ENCODE measurements at regions not wholly inside any gene's neighbourhood (a gene's known extent, or its start where the extent isn't known, plus 50 kb on each side); places are given as distances from the start of the nearest gene placed in this dataset.

DNA sequence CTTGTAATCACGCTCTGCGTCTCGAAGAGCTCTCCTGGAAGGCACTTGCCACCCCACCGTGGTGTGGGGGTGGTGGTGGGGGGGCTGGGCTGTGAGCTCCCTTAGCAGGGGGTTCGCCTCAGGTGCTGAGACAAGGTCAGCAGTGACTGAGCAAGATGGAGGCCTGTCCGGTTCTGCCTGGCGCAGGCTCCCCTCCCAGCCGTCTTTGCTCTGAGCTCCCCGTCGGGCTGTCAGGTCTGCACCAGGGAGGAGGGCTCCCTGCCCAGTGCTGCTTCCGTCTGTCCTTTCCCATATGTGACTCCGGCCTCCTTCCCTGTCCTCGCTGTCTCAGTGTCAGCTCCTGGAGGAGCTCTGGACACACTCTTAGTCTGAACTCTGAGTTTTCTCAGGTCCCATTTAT is 80.0 kb downstream of the PLXNA1 start:
- Histone ChIP-seq H3K23me2 (ENCODE audit: insufficient read length, low read depth, low read length, poor library complexity, severe bottlenecking) (no peaks in the 10 kb centered on the region), H3K56ac (ENCODE audit: insufficient read length, low read depth, low read length) (no peak overlapping the region), H4K5ac (ENCODE audit: insufficient read length, low read depth, low read length) (no peak overlapping the region), H3K14ac (ENCODE audit: insufficient read depth, low read length) (no peak overlapping the region), H4K91ac (ENCODE audit: insufficient read length, low read depth, low read length) (no peak overlapping the region), H2BK5ac (ENCODE audit: insufficient read length, low read length) (no peak overlapping the region), H3K4me2 (ENCODE audit: insufficient read depth, insufficient read length, low read length) (no peak overlapping the region), H2BK20ac (ENCODE audit: low read depth, low read length, poor library complexity, severe bottlenecking) (no peak overlapping the region), H2BK15ac (ENCODE audit: low read depth, low read length) (no peak overlapping the region), H3K23ac (ENCODE audit: insufficient read length, low read depth, low read length) (no peak overlapping the region), H3K79me2 (ENCODE audit: insufficient read depth, low read length) (no peaks in the 10 kb centered on the region), H2BK120ac (ENCODE audit: low read depth, low read length, poor library complexity, severe bottlenecking) (no peak overlapping the region), H2BK12ac (ENCODE audit: insufficient read length, low read depth, low read length) (no peak overlapping the region), H3K9me3 (ENCODE audit: control insufficient read depth, low read depth, low read length) (no peaks in the 10 kb centered on the region), H3K4ac (ENCODE audit: low read depth, low read length) (no peak overlapping the region), H4K8ac (replicated peaks; ENCODE audit: insufficient read length, low read depth, low read length) (no peak overlapping the region), H4K20me1 (ENCODE audit: control insufficient read depth, insufficient read depth, insufficient read length) (no peaks in the 10 kb centered on the region), H3K4me1 (ENCODE audit: insufficient read depth, low read length) (no peaks in the 10 kb centered on the region), H3K27ac (ENCODE audit: insufficient read length, low read depth, low read length) (no peak overlapping the region), H3T11ph (ENCODE audit: low read length) (no peak overlapping the region), H3K9ac (ENCODE audit: extremely low read depth, insufficient read length, low read length) (no peak overlapping the region), H2AK5ac (ENCODE audit: insufficient read length, low read length) (no peak overlapping the region), H2AFZ (ENCODE audit: low read length) (no peak overlapping the region), H3K18ac (ENCODE audit: insufficient read length, low read depth, low read length) (no peak overlapping the region), H3K79me1 (ENCODE audit: insufficient read depth, low read depth, low read length, poor library complexity, severe bottlenecking) (no peaks in the 10 kb centered on the region), H3K27me3 (ENCODE audit: insufficient read depth, low read length) (no peaks in the 10 kb centered on the region)
- Mint-ChIP-seq H3K27me3 (ENCODE audit: low read depth) (peaks cover 4% of the 10 kb centered on the region), H3K9me3 (no peaks in the 10 kb centered on the region), H3K4me1 (peaks cover 9 to 11% of the 10 kb centered on the region in 2 experiments), H3K4me3 (no peak overlapping the region), H3K27ac (no peak overlapping the region; a peak in 1 of 7 replicates), H3K36me3 (ENCODE audit: insufficient read depth in 1 of 3, low read depth in 3 of 3) (no peaks in the 10 kb centered on the region)
- no CpG with 5 or more reads among the region's 13 CpGs for WGBS (ENCODE audit: extremely low coverage, insufficient read length, low lambda C conversion rate)
- DNase-seq: no peak
- TF ChIP-seq, protein P1, sequence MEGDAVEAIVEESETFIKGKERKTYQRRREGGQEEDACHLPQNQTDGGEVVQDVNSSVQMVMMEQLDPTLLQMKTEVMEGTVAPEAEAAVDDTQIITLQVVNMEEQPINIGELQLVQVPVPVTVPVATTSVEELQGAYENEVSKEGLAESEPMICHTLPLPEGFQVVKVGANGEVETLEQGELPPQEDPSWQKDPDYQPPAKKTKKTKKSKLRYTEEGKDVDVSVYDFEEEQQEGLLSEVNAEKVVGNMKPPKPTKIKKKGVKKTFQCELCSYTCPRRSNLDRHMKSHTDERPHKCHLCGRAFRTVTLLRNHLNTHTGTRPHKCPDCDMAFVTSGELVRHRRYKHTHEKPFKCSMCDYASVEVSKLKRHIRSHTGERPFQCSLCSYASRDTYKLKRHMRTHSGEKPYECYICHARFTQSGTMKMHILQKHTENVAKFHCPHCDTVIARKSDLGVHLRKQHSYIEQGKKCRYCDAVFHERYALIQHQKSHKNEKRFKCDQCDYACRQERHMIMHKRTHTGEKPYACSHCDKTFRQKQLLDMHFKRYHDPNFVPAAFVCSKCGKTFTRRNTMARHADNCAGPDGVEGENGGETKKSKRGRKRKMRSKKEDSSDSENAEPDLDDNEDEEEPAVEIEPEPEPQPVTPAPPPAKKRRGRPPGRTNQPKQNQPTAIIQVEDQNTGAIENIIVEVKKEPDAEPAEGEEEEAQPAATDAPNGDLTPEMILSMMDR (conservative IDR thresholded peaks at IDR 0.05): no peak

Data from H9 (cell line).